Mucosa of descending colon (tissue), 3 donors: ENCODE measurements at regions not wholly inside any gene's neighbourhood (a gene's known extent, or its start where the extent isn't known, plus 50 kb on each side); places are given as distances from the start of the nearest gene placed in this dataset.
A peak's percentile ranks its signal among the peaks of the same experiment; 100 is the strongest.

Experiments used
- ATAC-seq: fragments of 200-7000 bp; cut with Tn5 transposase; one replicate; pipeline ENCODE4 v1.9.1; 2020; ENCODE audit warnings: mild to moderate bottlenecking, moderate library complexity
- DNase-seq, 3 donors: peaks; one replicate each; pipeline ENCODE4 v3.0.0-alpha.2; 2020
- H3K36me3 ChIP-seq: fragments of 200-600 bp; one replicate; pipeline ENCODE4 v1.8.0; 2021; ENCODE audit warnings: low read depth, mild to moderate bottlenecking
- H3K4me1 ChIP-seq: fragments of 200-600 bp; one replicate; pipeline ENCODE4 v1.8.0; 2021; ENCODE audit warnings: low read depth, mild to moderate bottlenecking
- H3K4me3 ChIP-seq: fragments of 200-600 bp; one replicate; pipeline ENCODE4 v1.8.0; 2021; ENCODE audit warnings: mild to moderate bottlenecking
- H3K9me3 ChIP-seq: fragments of 200-600 bp; one replicate; pipeline ENCODE4 v1.8.0; 2021; ENCODE audit warnings: mild to moderate bottlenecking
- intact Hi-C, 2 donors: fragments of 100-400 bp; cut with DNase I in 1 of 2; cut with micrococcal nuclease in 1 of 2; formaldehyde crosslinking; loops; one replicate each; pipeline versions ENCODE4 v1.11.0 to v1.11.1; 2022; cut with DNase I, micrococcal nuclease
- TF ChIP-seq, protein P1 (sequence below): fragments of 200-600 bp; IDR thresholded peaks from one replicate; pipeline ENCODE4 v1.8.0; 2022; ENCODE audit warnings: antibody characterized with exemption, mild to moderate bottlenecking
- donor health status: DM: no; HTN: no; CAD: no; lungs with moderate emphysema.
- donor health status: DM: no; HTN: no; CAD: no.
- donor health status: DM: no; HTN: yes; CAD: no.

DNA sequence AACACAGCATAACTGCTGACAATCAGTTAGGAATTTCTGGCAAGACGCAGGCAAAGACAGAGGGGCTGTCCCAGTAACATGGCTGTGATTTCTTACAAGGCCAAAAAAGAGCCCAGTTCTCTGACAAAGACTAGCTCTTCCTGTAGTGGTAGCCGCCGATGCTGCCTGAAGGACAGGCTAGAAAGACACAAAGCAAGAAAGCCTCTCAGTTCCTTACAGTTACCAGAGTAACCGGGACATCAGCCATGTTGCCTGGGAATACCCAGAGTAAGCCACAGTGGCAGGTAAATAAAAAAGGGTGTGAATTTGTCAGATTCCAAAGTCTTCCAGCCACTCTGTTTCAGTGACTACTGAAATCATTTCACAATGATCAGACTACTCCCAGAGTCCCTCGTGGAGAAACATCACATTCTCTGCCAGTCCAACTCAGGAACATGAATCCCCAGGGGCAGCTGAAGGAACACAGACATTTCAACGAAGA, 493.6 kb upstream of the ADAMTS9 start:
- Histone ChIP-seq H3K4me1 (no peaks in the 10 kb centered on the region), H3K9me3 (no peaks in the 10 kb centered on the region), H3K4me3 (no peak overlapping the region), H3K36me3 (no peaks in the 10 kb centered on the region)
- ATAC-seq = peak; percentile 93
- TF ChIP-seq, protein P1, sequence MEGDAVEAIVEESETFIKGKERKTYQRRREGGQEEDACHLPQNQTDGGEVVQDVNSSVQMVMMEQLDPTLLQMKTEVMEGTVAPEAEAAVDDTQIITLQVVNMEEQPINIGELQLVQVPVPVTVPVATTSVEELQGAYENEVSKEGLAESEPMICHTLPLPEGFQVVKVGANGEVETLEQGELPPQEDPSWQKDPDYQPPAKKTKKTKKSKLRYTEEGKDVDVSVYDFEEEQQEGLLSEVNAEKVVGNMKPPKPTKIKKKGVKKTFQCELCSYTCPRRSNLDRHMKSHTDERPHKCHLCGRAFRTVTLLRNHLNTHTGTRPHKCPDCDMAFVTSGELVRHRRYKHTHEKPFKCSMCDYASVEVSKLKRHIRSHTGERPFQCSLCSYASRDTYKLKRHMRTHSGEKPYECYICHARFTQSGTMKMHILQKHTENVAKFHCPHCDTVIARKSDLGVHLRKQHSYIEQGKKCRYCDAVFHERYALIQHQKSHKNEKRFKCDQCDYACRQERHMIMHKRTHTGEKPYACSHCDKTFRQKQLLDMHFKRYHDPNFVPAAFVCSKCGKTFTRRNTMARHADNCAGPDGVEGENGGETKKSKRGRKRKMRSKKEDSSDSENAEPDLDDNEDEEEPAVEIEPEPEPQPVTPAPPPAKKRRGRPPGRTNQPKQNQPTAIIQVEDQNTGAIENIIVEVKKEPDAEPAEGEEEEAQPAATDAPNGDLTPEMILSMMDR = no peak
- intact Hi-C loops = no loop called here
- peak in 1 of 3 donors; percentile 38 for DNase-seq

DNA sequence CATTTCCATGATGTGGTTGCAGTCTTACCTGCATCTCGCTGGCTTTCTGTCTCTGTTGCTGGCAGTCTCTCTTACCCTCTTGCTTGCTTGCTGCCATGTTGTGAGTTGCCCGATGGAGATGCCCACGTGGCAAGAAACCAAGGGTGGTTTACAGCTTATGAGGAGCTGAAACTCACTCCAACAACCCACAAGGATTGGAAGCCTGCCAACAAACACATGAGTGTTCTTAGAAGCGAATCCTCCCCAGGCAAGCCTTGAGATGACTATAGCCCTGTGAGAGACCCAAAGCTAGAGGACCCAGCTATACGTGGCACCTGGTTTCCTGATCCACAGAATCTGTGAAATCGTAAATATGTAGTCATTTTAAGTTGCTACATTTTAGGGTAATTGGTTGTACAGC, 490.9 kb upstream of the ADAMTS9 start:
- H3K4me3 ChIP-seq = no peak overlapping the region
- intact Hi-C loops = no loop called here
- no peaks in the 10 kb centered on the region for H3K9me3 ChIP-seq
- H3K4me1 ChIP-seq = no peaks in the 10 kb centered on the region
- TF ChIP-seq, protein P1 = no peak
- ATAC-seq = no peak
- DNase-seq = no peak
- no peaks in the 10 kb centered on the region for H3K36me3 ChIP-seq

GRCh38 chr3:65177960-65178376, 490.2 kb upstream of the ADAMTS9 start:
- Histone ChIP-seq H3K4me3 (no peak overlapping the region), H3K4me1 (no peaks in the 10 kb centered on the region), H3K9me3 (no peaks in the 10 kb centered on the region), H3K36me3 (no peaks in the 10 kb centered on the region)
- no peak for DNase-seq
- TF ChIP-seq, protein P1 = no peak
- ATAC-seq = no peak
- intact Hi-C loops = no loop called here

DNA sequence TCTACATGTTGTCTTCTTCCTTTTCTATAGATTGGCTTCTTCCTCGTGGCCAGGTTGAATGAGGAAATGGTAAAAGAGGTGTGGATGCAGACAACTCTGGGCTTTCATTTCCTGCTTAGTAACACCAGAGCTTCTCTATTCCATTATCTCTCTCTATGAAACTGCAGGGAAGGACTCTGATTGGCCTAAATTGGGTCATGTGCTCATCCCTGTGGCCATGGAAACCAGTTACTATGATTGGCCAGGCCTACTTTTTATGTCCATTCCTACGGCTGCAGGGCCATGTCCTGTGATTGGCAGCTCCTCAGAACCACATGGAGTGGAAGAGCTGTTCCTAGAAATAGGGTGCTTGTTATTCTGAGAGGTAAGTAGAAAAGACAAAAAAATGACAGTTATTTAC, 486.9 kb upstream of the ADAMTS9 start:
- Histone ChIP-seq H3K4me3 (no peak overlapping the region), H3K9me3 (no peaks in the 10 kb centered on the region), H3K36me3 (no peaks in the 10 kb centered on the region), H3K4me1 (peaks cover 7% of the 10 kb centered on the region)
- intact Hi-C loops = no loop called here
- DNase-seq (no peak), ATAC-seq (peak; percentile 53)
- TF ChIP-seq, protein P1 = no peak

DNA sequence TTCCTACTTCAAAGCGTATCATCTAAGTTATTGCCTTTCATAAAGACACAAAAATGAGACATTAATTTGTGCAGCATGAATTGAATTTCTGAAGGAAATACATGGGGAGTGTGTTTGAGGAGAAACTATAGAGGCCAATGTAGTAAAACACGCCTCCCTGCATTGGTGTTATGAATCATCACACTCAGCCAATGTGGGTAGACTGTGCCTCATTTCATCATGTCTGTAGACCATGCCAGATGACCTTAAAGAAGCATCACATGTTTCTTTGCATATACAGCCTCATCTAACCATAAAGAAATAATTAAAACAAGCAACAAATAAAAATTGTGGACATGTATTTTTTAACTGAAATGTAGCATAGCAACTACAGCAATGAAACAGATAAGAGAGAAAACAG, 486.0 kb upstream of the ADAMTS9 start:
- DNase-seq = no peak
- Histone ChIP-seq H3K9me3 (no peaks in the 10 kb centered on the region), H3K36me3 (no peaks in the 10 kb centered on the region), H3K4me3 (no peak overlapping the region), H3K4me1 (peaks cover 8% of the 10 kb centered on the region)
- intact Hi-C loops = no loop called here
- no peak for ATAC-seq
- TF ChIP-seq, protein P1 = no peak

- Histone ChIP-seq H3K9me3 (no peaks in the 10 kb centered on the region), H3K4me1 (peaks cover 8% of the 10 kb centered on the region), H3K36me3 (no peaks in the 10 kb centered on the region), H3K4me3 (no peak overlapping the region)
- DNase-seq (no peak), ATAC-seq (no peak)
- intact Hi-C loops = no loop called here
- TF ChIP-seq, protein P1 = no peak
Measured at GRCh38 chr3:65172209-65172608, 484.4 kb upstream of the ADAMTS9 start.
